ENCODE measurements at regions not wholly inside any gene's neighbourhood (a gene's known extent, or its start where the extent isn't known, plus 50 kb on each side); places are given as distances from the start of the nearest gene placed in this dataset.

DNA sequence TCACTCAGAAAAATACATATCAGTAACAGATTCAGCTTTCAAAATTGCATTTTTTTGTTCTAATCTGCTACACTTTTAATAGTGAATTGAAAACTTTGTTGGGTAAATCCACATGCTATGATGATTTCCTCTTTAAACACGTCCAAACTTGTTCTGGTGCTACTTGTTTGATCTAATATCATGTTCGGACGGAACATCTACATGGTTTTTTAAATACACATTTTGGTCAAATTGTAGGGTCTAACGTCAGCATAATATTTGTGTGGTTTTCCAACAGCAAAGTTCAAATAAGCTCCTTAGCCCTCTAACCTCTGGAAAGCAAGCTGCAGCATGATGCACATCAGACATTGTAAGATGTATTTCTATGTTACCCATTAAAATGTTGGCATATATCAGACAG, 98.5 kb upstream of the OSTN start:
- no peak overlapping the region for H4K8ac ChIP-seq (ENCODE audit: low read depth in 2 of 2, low read length in 2 of 2)
- ATAC-seq (ENCODE audit: low read depth) (no peak), DNase-seq (no peak)
- dilution Hi-C loops (cut with HindIII; ENCODE audit: low sequenced_read_pairs, unreplicated experiment) (no loop called here), intact Hi-C loops (cut with micrococcal nuclease) (no loop called here), in situ Hi-C loops (cut with MboI; ENCODE audit: low sequenced_read_pairs) (no loop called here)
- no peak overlapping the region for H2BK5ac ChIP-seq (ENCODE audit: low read depth, low read length, poor library complexity, severe bottlenecking)
- H4K91ac ChIP-seq (ENCODE audit: insufficient read depth, low read depth, low read length): no peak overlapping the region
- no peaks in the 10 kb centered on the region for H3K9me1 ChIP-seq (ENCODE audit: insufficient read depth, low read length)
- H2BK20ac ChIP-seq (ENCODE audit: low read depth, low read length): no peak overlapping the region
- no peak overlapping the region for H2BK120ac ChIP-seq (ENCODE audit: low read depth, low read length)
- H3K4me3 ChIP-seq (ENCODE audit: insufficient read depth, low read depth, low read length): no peak overlapping the region
- H2AK5ac ChIP-seq (ENCODE audit: low read depth, low read length): no peak overlapping the region
- H3K18ac ChIP-seq (ENCODE audit: low read depth, low read length): peak overlapping the region; percentile 31; the same call in 1 of the 2 replicates
- H3K14ac ChIP-seq (replicated peaks; ENCODE audit: low read depth, low read length): no peak overlapping the region
- H2AFZ ChIP-seq (replicated peaks; ENCODE audit: low read length, poor library complexity): no peak overlapping the region
- CTCF ChIA-PET: interaction anchor here (0.6 kb wide), 1 partner anchor 10 kb away, joined by 4 read pairs; no protein-coding TSS in a partner anchor
- H3K4me1 ChIP-seq (ENCODE audit: control insufficient read depth, insufficient read depth, low read length): peaks cover 2% of the 10 kb centered on the region; the same call in 1 of the 2 replicates
- no peak overlapping the region for H3K23ac ChIP-seq (ENCODE audit: low read depth, low read length)
- POLR2A ChIA-PET (ENCODE audit: unreplicated experiment): no interaction called here
- WGBS, 2 experiments (ENCODE audit: extremely low coverage in 2 of 2, insufficient read length in 1 of 2): no CpG with 5 or more reads among the region's 4 CpGs
- H3K4ac ChIP-seq (ENCODE audit: low read depth, low read length): no peak overlapping the region
- H3K27ac ChIP-seq (ENCODE audit: insufficient read depth, low read length): no peak overlapping the region
- H2AK9ac ChIP-seq (replicated peaks; ENCODE audit: low read depth, low read length, poor library complexity): no peak overlapping the region
- H3K56ac ChIP-seq (ENCODE audit: extremely low read depth, insufficient read depth, low read length): no peak overlapping the region
- H3K4me2 ChIP-seq (ENCODE audit: low read depth, low read length): no peak overlapping the region
- H3K27me3 ChIP-seq (ENCODE audit: control insufficient read depth, insufficient read depth, low read length): no peaks in the 10 kb centered on the region
- H4K5ac ChIP-seq (ENCODE audit: low read depth, low read length): no peak overlapping the region
- no peak overlapping the region for H2BK15ac ChIP-seq (ENCODE audit: low read depth, low read length)
- TF ChIP-seq RAD21 (IDR thresholded peaks at IDR 0.05; ENCODE audit: low read length): no peak
- no peaks in the 10 kb centered on the region for H3K9me3 ChIP-seq (ENCODE audit: control insufficient read depth, insufficient read depth, low read length)
- BruUV-seq (replicated peaks): no TSS peak
- no peak overlapping the region for H3K9ac ChIP-seq (ENCODE audit: low read depth, low read length)
- H3K36me3 ChIP-seq (ENCODE audit: control insufficient read depth, insufficient read depth, low read length): no peaks in the 10 kb centered on the region
- no peaks in the 10 kb centered on the region for H4K20me1 ChIP-seq (ENCODE audit: insufficient read depth, low read length)
- H3K79me1 ChIP-seq (ENCODE audit: low read depth in 1 of 2, low read length in 2 of 2): 0 out of 4 replicates have a peak, but pooled peaks cover 0 to 5% of the 10 kb centered on the region in 2 experiments

Data from IMR-90 (cell line).